ENCODE measurements at regions not wholly inside any gene's neighbourhood (a gene's known extent, or its start where the extent isn't known, plus 50 kb on each side); places are given as distances from the start of the nearest gene placed in this dataset.

DNA sequence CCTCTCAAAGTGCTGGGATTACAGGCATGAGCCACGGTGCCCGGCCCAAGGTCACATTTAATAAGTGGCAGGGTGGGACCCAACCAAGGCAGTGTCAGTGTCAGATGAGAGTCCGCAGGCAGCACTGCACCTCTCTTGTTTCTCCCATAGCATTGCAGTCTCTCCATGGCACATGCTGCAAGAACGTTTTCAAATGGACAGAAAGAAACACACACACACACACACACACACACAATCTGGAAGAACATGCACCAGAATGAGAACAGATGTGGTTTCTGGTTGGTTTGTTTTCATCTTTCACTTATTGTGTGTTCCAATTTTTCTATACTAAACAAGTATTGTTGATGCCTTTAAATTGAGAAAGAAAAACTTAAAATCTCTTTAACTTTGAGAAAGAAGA lies 126.5 kb downstream of the SYF2 start:
- Histone ChIP-seq H3K4me3 (no peak overlapping the region), H3K27ac (no peak overlapping the region)
- DNase-seq (ENCODE audit: low spot score) = no peak
- TF ChIP-seq, protein P1, sequence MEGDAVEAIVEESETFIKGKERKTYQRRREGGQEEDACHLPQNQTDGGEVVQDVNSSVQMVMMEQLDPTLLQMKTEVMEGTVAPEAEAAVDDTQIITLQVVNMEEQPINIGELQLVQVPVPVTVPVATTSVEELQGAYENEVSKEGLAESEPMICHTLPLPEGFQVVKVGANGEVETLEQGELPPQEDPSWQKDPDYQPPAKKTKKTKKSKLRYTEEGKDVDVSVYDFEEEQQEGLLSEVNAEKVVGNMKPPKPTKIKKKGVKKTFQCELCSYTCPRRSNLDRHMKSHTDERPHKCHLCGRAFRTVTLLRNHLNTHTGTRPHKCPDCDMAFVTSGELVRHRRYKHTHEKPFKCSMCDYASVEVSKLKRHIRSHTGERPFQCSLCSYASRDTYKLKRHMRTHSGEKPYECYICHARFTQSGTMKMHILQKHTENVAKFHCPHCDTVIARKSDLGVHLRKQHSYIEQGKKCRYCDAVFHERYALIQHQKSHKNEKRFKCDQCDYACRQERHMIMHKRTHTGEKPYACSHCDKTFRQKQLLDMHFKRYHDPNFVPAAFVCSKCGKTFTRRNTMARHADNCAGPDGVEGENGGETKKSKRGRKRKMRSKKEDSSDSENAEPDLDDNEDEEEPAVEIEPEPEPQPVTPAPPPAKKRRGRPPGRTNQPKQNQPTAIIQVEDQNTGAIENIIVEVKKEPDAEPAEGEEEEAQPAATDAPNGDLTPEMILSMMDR (IDR thresholded peaks at IDR 0.05) = no peak

DNA sequence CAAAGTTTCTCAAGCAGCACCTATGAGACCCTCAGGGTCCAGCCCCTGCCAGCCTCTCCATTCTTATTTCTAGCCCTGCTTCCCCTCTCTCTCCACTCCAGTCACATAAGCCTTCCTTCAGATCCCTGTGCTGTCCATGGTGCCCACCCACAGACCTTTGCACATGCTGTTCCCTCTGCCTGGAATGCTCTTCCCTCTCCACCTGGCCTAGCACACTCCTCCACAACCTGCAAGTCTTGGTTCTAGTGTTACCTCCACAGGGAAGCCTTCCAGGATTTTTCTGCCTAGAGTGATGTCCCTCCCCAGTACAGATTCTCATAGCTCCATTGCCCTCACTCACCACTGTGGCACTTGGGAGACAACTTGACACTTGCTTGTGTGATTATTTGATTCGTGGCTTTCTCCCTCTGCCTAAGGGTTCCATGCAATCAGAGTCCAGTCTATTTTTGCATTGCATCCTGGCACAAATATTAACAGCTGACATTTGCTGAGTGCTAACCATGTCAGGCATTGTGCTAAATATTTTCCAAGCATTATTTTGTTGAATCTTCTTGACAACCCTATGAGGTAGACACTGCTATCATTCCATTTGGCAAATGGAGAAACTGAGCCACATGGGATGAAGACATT lies 127.3 kb downstream of the SYF2 start:
- no peak overlapping the region for H3K4me3 ChIP-seq
- TF ChIP-seq, protein P1 (IDR thresholded peaks at IDR 0.05) = no peak
- no peak overlapping the region for H3K27ac ChIP-seq
- no peak for DNase-seq (ENCODE audit: low spot score)

DNA sequence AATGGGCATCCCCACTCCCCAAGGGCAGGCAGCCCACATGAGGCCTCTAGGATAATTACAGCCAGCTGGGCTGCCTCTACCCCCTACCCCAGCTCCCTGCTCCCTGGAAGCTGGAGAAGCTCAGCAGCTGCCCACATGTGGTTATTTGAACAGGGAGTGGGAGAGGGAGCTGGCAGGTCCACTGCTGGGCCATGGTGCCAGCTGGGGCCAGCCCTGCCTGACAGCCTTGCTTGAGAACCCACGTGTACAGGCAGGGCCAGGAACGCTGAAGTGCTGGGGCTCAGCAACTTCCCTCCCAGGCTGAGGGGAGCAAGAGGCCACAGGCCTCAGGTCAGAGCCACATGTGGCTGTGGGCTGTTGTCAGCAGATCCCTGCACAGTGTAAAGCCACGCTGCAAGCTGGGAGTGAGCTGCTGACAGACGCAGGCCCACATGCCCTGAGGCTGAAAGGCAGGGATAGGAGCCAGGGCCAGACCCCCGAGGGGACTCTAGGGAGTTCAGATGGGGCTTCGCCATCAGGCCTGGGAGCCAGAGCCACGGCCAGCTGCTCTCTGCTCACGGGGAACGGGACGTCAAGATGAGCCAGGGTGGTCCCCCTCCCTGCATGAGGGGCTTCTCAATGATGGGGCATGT lies 129.0 kb downstream of the SYF2 start:
- no peak for DNase-seq (ENCODE audit: low spot score)

DNA sequence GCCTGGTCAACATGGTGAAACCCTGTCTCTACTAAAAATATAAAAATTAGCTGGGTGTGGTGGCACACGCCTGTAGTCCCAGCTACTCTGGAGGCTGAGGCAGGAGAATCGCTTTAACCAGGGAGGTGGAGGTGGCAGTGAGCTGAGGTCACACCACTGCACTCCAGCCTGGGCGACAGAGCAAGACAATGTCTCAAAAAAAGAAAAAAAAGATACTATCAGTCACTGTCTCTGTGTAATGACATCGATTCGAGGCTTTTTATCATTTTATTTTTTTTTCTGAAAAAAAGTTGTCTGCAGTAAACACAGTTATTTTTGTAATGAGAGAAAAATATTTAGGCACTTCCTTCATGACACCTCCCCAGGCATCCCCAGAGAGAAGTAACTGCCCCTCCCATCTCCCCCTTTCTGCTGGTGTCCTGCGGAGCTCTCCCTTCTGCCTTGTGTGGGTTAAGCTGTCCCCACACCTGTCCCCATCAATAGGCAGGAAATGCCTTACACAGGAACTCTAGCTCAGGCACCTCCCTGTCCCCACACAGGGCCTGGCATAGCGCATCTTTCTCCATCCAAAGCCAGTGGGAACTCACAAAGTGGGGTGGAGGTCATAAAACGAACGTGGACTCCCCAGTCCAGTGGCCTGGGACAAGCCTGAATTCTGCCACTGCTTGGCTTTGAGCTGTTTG lies 132.0 kb downstream of the SYF2 start:
- no peak for DNase-seq (ENCODE audit: low spot score)
- no peak overlapping the region for H3K4me3 ChIP-seq
- no peak overlapping the region for H3K27ac ChIP-seq
- TF ChIP-seq, protein P1 (IDR thresholded peaks at IDR 0.05) = no peak

More for the DNA sequence above, 129.0 kb downstream of the SYF2 start:
- Histone ChIP-seq H3K4me3 (no peak overlapping the region), H3K27ac (no peak overlapping the region)
- TF ChIP-seq, protein P1 (IDR thresholded peaks at IDR 0.05) = no peak

DNA sequence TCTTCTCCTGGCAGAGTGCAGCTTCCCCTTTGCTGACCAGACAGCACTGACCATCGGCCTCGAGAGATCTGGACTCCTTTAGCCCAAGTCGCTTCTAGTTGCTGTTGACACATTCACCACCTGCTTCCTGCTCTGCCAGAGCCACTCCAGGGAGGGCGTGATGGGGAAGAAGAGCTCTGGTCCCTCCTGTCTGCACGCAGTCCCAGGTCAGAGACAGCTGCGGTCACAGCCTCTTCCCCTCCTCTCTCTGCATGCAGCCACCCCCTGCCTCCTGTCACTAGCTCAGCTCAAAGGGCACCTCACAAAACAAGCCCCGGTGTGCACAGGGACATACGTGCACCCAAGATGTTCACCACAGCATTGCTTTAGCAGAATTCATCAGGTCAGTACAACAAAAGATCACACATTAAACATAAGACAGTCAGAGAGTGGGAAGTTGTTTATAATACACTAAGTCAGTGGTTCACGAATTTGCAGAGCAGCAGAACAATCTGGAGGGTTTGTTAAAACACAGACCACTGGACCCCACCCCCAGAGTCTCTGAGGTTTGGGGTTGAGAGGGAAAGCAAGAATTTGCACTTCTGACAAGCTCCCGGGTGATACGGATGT lies 132.9 kb downstream of the SYF2 start:
- TF ChIP-seq, protein P1 (IDR thresholded peaks at IDR 0.05) = no peak
- no peak overlapping the region for H3K4me3 ChIP-seq
- DNase-seq (ENCODE audit: low spot score) = no peak
- no peak overlapping the region for H3K27ac ChIP-seq

DNA sequence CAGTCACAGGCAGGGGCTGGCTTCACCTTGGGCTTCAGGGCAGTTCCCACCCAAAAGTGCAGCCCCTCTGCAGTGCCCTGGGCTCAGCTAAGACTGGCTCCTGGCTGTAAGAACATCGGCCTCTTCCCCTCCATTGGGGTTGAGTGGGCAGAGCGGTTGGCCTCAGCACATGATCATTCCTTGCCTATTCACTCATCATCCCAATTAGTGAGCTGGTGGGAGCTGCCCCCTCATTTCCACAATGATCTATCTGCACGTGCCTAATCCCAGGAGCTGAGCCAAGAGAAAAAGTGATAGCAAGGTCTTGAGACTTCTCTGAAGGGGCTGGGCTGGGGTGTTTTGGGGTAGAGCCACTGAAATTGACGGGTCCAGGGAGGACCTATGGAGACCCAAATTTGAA lies 133.6 kb downstream of the SYF2 start:
- no peak overlapping the region for H3K4me3 ChIP-seq
- no peak for DNase-seq (ENCODE audit: low spot score)
- TF ChIP-seq, protein P1 (IDR thresholded peaks at IDR 0.05) = no peak
- no peak overlapping the region for H3K27ac ChIP-seq
